ENCODE measurements at regions not wholly inside any gene's neighbourhood (a gene's known extent, or its start where the extent isn't known, plus 50 kb on each side); places are given as distances from the start of the nearest gene placed in this dataset.

- TF ChIP-seq CHD7 (IDR thresholded peaks at IDR 0.05; ENCODE audit: insufficient replicate concordance, low read length) (no peak), YY1 (IDR thresholded peaks at IDR 0.05; ENCODE audit: low read depth, low read length) (no peak), GABPA (IDR thresholded peaks at IDR 0.05; ENCODE audit: borderline replicate concordance, insufficient read depth, low read length) (no peak), RBBP5 (IDR thresholded peaks at IDR 0.05; ENCODE audit: borderline replicate concordance, low read depth, low read length) (no peak), TAF7 (optimal IDR thresholded peaks at IDR 0.05; ENCODE audit: borderline replicate concordance, low read depth, low read length) (no peak), HDAC6 (IDR thresholded peaks at IDR 0.05; ENCODE audit: low read depth, low read length) (no peak)
These were observed 105.6 kb upstream of the PEG3 start (continued) for GRCh38 chr19:56946159-56946558.
